ENCODE measurements at regions not wholly inside any gene's neighbourhood (a gene's known extent, or its start where the extent isn't known, plus 50 kb on each side); places are given as distances from the start of the nearest gene placed in this dataset.
"Not testable (repeated sequence)": the region's sequence is repeated elsewhere in the genome, so short reads cannot be mapped to it uniquely, and the experiment has no call there.

DNA sequence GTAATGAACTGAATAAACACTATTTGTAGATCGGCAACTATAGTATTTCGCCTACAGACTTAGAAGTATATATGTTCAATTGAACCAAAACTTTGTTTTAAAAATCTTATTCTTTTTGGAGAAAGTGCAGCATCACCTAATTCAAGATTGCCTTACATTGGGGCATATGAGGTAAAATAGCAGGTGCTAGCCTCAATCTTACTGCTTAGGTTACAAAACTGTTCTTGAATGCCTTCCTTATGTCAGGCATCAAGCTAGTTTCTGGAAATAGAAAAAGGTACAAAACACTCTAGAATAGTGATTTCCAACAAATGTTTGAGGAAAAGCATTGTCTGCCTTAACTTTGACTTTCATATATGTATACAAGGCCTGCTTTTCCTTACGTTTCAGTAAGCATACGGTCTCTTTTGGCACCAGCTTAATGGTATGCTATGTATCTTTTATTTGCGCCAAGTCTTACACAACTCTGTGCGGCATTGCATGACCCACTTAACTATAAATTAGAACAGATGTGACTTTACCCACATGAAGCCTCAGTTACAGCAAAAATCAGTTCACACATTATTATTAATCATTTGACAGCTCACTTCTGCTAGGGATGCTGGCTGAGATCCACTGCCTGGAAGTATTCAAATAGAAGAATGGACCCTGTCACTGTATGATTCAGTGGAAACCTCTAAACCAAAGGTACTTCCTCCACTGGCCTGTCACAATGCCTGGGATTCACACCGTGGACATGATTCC is 174.1 kb downstream of the PRELID2 start:
- no peak for DNase-seq (ENCODE audit: insufficient read length, low spot score)
- no peak for FAIRE-seq

DNA sequence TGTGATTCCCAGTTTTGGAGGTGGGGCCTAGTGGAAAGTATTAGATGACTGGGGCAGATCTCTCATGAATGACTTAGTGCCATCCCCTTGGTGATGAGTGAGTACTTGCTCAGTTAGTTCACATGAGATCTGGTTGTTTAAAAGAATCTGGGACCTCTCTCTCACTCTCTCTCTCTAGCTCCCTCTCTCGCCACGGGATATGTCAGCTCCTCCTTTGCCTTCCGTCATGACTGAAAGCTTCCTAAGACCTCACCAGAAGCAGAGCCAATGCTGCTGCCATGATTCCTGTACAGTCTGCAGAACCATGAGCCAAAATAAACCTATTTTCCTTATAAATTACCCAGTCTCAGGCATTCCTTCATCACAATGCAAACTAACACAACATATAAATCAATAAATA is 176.7 kb downstream of the PRELID2 start:
- DNase-seq (ENCODE audit: insufficient read length, low spot score) (no peak), FAIRE-seq (no peak)

DNA sequence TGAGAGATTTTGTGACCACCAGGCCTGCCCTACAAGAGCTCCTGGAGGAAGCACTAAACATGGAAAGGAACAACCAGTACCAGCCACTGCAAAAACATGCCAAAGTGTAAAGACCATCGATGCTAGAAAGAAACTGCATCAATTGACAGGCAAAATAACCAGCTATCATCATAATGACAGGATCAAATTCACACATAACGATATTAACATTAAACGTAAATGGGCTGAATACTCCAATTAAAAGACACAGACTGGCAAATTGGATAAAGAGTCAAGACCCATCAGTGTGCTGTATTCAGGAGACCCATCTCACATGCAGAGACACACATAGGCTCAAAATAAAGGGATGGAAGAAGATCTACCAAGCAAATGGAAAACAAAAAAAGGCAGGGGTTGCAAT is 182.4 kb downstream of the PRELID2 start:
- DNase-seq (ENCODE audit: insufficient read length, low spot score); FAIRE-seq: not testable (repeated sequence)

DNA sequence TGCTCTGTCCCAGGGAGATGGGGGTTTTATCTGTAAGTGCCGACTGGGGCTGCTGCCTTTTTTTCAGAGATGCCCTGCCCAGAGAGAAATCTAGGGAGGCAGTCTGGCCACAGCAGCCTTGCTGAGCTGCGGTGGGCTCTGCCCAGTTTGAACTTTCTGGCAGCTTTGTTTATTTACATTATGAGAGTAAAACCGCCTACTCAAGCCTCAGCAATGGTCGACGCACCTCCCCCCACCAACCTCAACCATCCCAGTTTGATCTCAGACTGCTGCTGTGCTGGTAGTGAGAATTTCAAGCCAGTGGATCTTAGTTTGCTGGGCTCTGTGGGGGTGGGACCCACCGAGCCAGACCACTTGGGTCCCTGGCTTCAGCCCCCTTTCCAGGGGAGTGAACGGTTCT is 188.0 kb downstream of the PRELID2 start:
- FAIRE-seq; DNase-seq (ENCODE audit: insufficient read length, low spot score): not testable (repeated sequence)

DNA sequence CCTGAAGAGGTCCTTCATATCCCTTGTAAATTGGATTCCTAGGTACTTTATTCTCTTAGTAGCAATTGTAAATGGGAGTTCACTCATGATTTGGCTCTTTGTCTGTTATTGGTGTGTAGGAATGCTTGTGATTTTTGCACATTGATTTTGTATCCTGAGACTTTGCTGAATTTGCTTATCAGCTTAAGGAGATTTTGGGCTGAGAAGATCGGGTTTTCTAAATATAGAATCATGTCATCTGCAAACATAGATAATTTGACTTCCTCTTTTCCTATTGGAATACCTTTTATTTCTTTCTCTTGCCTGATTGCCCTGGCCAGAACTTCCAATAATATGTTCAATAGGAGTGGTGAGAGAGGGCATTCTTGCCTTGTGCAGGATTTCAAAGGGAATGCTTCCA is 191.9 kb downstream of the PRELID2 start:
- FAIRE-seq; DNase-seq (ENCODE audit: insufficient read length, low spot score): not testable (repeated sequence)

DNA sequence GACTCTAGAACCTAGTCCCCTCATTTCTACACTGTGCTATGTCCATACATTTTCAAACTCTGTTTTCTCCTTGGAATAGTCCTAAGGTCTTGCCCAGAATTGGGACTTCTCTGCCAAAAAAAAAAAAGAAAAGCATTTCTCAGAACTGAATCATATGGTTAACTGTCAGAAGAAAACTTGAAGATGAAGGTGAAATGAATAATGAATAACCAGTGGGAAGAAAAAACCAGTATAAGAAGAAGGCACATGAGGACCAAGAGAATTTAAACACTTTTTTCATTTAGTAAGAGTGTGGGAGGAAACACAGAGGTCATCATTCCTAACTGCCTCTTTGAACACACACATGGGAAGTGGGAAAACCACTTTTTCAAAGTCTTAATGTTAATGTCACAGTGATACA is 197.7 kb downstream of the PRELID2 start:
- DNase-seq (ENCODE audit: insufficient read length, low spot score) (no peak), FAIRE-seq (no peak)

DNA sequence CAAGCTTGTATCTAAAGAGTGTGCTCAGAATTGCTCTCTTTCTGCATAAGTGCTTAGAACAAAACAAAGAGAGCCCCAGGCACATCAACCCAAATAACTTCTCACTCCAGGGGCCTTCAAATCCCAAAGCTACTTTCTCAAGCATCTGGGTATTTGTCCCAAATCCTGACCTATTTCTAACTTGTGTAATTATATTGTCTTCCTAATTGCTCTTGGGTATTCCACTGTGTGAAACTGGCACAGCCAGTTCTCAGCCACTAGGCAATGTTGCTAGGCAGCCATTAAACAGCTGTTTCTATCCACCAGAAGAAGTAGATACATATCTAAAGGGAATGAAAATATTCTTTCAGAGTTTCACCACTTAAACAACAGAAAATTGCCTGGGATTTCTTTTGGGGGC is 198.8 kb downstream of the PRELID2 start:
- DNase-seq (ENCODE audit: insufficient read length, low spot score) (no peak), FAIRE-seq (no peak)

DNA sequence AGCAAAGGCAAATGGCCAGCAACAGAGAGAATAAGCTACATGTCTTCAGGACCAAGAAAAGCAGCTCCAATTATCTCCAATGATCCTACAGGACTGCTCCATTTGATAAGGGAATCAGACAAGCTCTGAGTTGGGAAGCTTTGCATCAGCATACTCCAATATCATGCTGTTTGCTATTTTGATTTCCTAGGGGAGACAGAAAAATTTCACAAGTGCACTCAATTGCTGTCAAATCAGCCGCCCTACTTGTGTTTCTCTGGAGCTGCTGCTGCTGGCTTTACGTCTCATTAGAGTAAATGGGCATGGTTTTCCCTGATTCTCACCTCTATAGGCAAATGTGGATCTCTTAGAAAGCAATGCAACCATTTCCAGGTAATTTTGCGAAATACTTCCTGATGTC is 201.7 kb downstream of the PRELID2 start:
- FAIRE-seq (no peak), DNase-seq (ENCODE audit: insufficient read length, low spot score) (no peak)

DNA sequence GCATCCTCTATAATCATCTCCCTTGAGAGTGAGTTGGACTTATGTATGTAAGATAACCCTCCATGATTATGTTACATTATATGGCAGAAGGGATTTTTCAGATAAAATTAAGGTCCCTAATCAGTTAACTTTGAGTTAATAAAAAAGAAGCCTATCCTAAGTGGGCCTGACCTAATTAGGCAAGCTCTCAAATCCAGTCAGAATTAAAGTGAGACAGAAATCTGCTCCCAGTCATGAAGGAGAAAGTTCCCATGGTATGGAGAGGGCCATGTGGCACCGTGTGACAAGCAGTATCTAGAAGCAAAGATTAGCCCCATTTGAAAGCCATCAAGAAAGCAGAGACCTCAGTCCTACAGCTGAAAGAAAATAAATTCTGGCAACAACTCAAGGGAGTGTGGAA is 202.4 kb downstream of the PRELID2 start:
- DNase-seq (ENCODE audit: insufficient read length, low spot score), result no peak
- FAIRE-seq, result no peak

DNA sequence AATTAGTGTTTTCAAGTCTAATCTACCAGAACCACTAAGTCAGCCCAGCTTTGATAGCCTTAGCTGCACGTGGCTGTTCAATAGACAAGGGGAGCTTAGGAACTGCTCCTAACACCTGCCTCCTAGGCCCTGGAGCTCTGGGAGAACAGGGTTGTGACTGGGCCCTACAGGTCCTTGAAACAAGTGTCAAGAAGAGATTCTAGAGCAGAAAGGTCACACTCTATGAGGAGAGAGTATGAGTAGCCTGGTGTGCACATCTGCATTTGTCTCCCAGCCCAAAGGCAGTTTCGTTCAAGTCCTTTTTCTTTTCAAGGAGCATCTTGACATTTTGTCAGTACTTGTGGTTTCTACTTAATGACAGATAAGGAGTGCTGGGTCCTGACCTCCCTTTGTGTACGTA is 206.1 kb downstream of the PRELID2 start:
- FAIRE-seq, result no peak
- no peak for DNase-seq (ENCODE audit: insufficient read length, low spot score)

DNA sequence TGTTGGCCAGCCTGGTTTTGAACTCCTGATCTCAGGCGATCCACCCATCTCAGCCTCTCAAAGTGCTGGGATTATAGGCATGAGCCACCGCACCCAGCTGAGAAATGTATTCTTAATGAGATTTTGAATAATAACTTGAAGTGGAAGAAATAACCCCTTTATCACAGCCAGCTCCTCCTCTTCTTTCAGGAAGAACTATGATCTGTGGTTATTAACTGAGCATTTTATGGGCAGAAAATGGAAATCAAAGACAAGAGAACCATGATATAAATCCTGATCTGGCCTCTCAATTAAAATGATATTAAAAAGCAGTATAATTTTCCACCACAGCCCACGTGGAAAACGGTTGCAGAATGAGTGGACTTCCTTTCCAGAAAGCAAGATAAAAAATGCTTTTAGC is 206.6 kb downstream of the PRELID2 start:
- DNase-seq (ENCODE audit: insufficient read length, low spot score) (no peak), FAIRE-seq (no peak)

DNA sequence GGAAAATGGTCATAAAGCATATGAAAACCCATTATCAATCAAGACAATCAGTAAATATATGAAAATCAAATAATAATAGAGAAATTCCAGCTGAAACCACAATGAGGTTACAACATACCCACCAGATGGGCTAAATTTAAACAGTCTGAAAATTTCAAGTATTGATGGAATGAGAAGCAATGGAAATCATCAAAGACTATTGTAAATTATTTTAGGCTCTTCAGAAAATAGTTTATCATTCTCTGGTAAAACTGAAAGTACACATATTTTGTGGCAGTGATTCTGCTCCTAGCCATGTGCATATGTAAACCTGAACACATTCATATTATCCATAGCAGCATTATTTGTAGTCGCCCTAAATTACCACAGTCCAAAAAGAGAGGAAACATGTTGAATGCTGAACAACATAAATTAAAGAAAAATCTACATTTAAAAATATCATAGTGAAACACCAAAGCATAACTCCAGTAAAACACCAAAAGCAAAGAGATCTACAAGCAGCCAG is 215.3 kb downstream of the PRELID2 start:
- DNase-seq (ENCODE audit: insufficient read length, low spot score) (no peak), FAIRE-seq (no peak)

DNA sequence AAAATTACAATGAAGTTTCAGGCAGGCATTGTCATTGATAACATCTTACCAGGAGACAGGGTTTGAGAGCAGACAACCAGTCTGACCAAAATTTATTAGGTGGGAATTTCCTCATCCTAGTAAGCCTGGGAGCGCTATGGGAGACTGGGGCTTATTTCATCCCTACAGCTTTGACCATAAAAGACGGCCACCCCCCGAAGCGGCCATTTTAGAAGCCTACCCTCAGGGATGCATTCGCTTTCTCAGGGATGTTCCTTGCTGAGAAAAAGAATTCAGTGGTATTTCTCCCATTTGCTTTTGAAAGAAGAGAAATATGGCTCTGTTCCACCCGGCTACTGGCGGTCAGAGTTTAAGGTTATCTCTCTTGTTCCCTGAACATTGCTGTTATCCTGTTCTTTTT is 218.4 kb downstream of the PRELID2 start:
- not testable (repeated sequence) for DNase-seq (ENCODE audit: insufficient read length, low spot score); FAIRE-seq

DNA sequence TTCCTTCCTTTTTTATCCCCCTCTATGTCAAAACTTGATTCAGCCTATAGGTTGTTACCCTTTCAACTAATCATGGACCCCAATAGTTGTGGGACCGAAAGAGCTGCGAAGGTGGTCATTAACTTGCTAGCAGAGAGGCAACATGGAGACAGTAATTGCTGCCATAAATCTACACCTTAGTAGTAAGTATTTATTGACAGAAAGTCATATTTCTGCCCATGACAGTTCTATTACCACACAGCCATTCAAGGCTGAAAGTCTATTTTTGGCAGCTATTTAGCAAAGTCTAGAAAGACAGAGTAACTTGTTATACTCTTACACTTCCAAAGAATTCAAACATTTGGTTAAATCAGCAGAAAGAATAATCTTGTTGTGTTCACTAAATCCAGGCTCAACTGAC is 236.2 kb downstream of the PRELID2 start:
- FAIRE-seq (no peak), DNase-seq (ENCODE audit: insufficient read length, low spot score) (no peak)

DNA sequence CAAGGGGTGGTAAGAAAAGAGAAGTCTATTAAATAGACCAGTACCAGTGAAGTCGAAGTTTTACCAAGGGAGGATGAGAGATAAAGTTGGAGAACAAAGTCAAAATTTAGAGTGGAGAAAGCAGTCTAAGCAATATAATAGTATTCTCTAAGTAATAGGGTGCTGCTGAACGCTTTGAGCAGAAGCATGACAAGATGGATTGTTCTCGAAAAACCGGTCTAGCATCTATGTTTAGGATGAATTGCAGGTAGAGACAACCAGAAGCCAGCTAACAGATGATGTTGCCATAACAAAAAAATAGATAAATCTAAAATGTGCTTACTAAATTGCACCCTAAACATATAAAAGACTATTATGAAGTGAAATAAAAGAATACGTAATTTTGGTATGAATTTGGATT is 237.0 kb downstream of the PRELID2 start:
- FAIRE-seq (no peak), DNase-seq (ENCODE audit: insufficient read length, low spot score) (no peak)

DNA sequence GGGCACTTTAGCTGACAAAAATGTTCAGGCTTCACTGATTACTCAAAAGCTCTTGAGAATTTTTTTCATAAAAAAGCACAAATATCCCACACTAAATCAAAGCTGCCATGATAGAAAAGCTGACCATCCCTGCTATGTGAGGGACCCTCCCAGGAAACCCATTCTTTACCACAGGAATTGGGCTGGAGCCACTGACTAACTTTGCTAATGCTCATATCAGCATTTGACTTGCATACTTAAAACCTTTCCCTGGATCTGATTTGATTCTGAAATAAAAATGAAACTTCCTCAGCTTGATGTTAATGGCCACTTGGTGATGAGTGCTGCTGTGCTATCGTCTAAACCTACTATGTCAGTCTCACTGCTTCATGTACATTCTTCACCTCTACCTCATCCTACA is 243.6 kb downstream of the PRELID2 start:
- DNase-seq (ENCODE audit: insufficient read length, low spot score) (no peak), FAIRE-seq (no peak)

DNA sequence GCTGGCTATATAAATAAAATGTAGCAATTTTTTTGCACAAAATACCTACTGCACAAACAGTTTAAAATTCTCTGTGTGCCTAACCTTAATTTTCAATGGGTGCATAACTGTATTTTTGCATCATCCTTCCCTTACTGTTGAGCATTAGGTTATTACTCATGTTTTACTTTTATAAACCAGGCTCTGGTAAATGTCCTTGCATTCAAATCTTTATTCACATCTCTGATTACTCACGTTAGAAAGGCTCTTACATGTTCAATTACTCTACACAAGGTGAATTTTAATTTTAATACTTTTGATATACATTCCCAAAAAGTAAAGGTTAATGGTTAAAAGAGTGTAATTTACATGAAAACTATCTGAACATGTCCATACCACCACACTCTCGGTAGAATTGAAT is 246.1 kb downstream of the PRELID2 start:
- DNase-seq (ENCODE audit: insufficient read length, low spot score) (no peak), FAIRE-seq (no peak)

DNA sequence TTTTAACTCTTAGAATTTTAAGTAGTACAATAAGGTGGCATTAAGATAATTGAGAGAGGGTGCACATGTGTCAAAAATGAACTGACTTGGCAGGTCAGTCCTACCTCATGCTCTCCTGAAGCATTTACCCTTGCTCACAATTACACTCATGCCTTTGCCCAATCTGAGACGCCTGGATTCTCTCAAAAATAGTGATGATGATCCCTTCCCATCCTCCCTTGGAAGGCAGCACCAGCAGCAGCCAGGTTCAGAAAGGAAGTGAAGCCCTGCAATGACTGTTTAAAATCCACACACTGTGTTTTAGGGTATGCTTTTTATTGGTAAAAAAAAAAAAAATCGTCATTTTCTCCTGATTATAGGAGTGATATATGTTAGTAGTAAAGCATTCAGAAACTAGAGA is 246.6 kb downstream of the PRELID2 start:
- DNase-seq (ENCODE audit: insufficient read length, low spot score), result no peak
- FAIRE-seq, result no peak

DNA sequence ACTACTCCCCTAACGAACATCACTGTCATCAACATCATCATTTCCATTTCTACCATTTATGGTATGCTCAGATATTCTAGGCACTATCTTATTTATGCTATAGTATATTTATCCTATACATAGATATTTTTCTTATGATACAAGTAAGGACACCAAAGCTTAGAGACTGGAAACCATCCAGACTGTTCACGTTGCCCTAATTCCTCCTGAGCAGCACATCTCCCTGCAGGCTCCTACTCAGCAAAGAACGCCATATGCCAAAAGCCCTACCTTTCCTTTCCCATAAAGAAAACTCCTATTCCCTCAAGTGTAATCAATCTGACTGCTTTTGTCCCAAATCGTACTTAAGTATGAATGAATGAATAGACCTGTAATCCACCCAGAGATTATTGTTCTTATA is 247.0 kb downstream of the PRELID2 start:
- FAIRE-seq (no peak), DNase-seq (ENCODE audit: insufficient read length, low spot score) (no peak)

DNA sequence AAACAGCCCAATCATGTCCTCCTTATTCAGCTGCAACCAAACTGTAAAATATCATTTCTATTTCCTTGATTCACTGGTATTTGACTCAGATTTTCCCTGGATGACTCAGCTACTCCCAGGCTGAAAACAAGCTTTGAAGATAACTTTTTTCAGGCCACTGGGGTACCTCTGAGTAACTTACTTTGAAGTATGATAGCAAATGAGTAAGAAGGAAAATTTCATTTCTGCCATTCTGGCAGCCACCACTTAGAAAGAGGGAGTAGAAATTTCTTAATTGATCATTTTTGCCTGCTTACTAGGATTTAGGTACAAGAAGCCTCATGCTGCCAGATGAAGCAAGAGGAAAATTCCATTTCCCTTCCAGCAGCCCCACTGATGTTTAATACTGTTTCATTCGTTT is 247.4 kb downstream of the PRELID2 start:
- DNase-seq (ENCODE audit: insufficient read length, low spot score) (no peak), FAIRE-seq (no peak)

DNA sequence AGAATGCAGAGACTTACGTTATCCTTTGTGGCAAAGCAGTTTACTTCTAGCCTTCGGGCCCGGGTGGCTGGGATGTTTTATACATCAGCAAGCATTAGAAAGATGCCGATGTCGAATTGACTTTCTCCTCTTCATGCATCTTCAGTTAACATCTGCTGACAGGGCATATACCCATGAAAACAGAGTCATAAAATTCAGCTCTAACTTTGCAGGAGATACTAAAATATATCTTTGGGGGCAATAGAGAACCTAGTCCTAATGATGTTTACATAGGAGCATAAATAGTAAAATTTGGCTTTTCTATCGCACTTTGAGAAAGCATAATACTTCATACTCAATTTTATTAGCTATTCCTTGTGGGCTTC is 247.9 kb downstream of the PRELID2 start:
- DNase-seq (ENCODE audit: insufficient read length, low spot score) (no peak), FAIRE-seq (no peak)

DNA sequence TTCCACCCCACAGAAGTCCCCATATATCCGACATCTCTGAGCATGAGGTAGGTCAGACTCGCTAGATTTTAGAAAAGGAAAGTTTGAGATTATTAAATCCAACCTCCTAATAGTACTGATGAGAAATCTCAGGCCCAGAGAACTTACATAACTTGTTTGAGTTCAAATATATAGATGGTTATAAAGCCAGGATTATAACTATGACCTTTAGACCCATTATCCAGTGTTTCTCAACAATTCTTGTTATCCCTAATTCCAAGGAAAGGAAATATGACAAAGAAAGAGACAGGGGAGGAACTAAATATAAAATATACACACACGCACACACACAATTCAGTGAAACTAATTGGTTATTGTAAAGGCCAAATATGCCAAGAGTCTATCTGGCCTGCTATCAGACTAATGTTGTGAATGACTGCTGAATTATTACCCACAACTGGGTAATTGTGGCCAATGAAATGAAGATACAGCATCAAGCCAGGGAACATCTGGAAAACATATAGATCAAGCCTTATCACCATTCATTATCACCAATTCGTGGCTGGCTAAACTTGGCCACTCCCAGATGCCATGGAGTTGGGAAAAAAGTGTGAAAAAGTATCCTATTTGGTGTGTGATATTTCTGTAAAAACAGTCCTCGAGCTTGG is 248.4 kb downstream of the PRELID2 start:
- DNase-seq (ENCODE audit: insufficient read length, low spot score), result no peak
- FAIRE-seq, result no peak
